Large intestine (tissue), 3 donors: ENCODE measurements at regions not wholly inside any gene's neighbourhood (a gene's known extent, or its start where the extent isn't known, plus 50 kb on each side); places are given as distances from the start of the nearest gene placed in this dataset.

ENCODE experiments used
- DNase-seq, 2 donors: peaks; one replicate each; pipeline versions ENCODE4 v3.0.0 to v3.0.0-alpha.2; 2013
- H3K27ac ChIP-seq: one replicate; pipeline ENCODE4 v1.5.1; 2013; ENCODE audit warnings: low read length
- H3K27me3 ChIP-seq: 2 replicates; pipeline ENCODE4 v1.6.1; 2013; ENCODE audit warnings: low read length; ENCODE audit not compliant: control insufficient read depth, insufficient read depth
- H3K36me3 ChIP-seq: 2 replicates; pipeline ENCODE4 v1.6.1; 2013; ENCODE audit warnings: low read length; ENCODE audit not compliant: control insufficient read depth, insufficient read depth
- H3K4me1 ChIP-seq: one replicate; pipeline ENCODE4 v1.6.1; 2013; ENCODE audit warnings: low read length; ENCODE audit not compliant: control insufficient read depth, insufficient read depth
- H3K4me3 ChIP-seq: one replicate; pipeline ENCODE4 v1.5.1; 2013; ENCODE audit warnings: low read length
- H3K9me3 ChIP-seq: one replicate; pipeline ENCODE4 v1.6.1; 2013; ENCODE audit warnings: mild to moderate bottlenecking, low read depth, low read length, moderate library complexity; ENCODE audit not compliant: control insufficient read depth
- WGBS: methylation state at CpG from one replicate; pipeline ENCODE4 v1.1.5; 2013; ENCODE audit warnings: low lambda C conversion rate; ENCODE audit not compliant: insufficient coverage; 5-methylcytosine and 5-hydroxymethylcytosine counted together

DNA sequence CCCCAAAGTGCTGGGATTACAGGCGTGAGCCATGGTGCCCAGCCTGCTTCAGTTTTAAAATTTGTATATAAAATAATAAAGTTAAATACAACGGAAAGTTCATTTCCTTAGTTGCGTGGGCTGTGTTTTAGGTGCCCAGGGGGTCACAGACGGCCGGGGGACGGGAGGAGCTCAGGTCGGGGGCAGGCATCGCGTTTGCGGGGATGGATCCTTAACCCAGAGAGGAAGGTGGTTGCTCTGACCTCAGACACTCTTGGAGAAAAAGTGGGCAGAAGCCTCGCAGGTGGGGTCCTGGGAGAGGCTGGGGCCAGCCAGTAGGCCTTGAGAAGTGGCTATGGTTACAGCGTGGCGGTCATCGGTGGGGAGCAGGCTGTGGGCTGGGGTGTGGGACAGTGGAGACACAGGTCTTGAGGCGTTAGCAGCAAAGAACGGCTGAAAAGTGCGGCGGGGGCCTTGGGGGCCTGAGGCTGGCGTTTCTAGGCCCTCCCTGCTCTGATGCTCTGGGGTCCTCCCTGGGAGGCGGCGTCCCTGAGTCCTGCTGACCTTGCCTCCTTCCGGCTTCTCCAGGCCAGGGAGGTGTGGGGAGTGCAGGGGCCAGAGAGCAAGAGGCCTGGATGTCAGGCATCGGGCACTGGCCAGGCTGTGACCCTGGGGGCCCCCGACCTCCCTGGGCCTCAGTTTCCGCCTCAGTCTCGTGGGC is 54.4 kb downstream of the UNCX start:
- DNase-seq = no peak
- peaks cover 3% of the 10 kb centered on the region for H3K9me3 ChIP-seq
- peaks cover 43% of the 10 kb centered on the region for H3K27me3 ChIP-seq
- H3K4me1 ChIP-seq = no peaks in the 10 kb centered on the region
- no peak overlapping the region for H3K27ac ChIP-seq
- 92% methylated on average over 2 of the region's 26 CpGs for WGBS
- no peak overlapping the region for H3K4me3 ChIP-seq
- H3K36me3 ChIP-seq = no peaks in the 10 kb centered on the region

DNA sequence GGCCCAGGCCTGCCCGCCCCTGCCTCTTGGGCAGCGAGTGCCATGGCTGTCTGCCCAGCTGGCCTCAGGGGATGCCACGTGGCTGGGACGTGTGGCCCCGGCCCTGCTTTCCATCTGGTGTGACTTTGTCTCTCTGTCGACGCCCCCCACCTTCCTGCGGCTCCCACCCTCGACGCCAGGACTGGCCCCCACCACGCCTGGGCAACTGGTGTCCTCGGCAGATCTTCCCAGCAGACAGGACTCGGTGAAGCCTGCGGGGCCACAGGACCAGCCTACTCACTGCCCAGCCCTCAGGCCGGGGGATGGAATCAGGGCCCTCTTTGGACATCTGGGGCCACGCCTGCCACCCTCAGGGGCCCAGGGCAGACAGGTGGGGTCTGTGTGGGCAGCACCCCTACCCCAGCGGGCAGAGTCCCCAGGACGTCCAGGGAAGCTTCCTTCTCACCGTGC is 55.1 kb downstream of the UNCX start:
- no peak overlapping the region for H3K27ac ChIP-seq
- H3K36me3 ChIP-seq = no peaks in the 10 kb centered on the region
- H3K4me3 ChIP-seq = no peak overlapping the region
- DNase-seq = no peak
- H3K4me1 ChIP-seq = no peaks in the 10 kb centered on the region
- WGBS = no CpG with 5 or more reads among the region's 19 CpGs
- peaks cover 44% of the 10 kb centered on the region for H3K27me3 ChIP-seq
- H3K9me3 ChIP-seq = peaks cover 3% of the 10 kb centered on the region

DNA sequence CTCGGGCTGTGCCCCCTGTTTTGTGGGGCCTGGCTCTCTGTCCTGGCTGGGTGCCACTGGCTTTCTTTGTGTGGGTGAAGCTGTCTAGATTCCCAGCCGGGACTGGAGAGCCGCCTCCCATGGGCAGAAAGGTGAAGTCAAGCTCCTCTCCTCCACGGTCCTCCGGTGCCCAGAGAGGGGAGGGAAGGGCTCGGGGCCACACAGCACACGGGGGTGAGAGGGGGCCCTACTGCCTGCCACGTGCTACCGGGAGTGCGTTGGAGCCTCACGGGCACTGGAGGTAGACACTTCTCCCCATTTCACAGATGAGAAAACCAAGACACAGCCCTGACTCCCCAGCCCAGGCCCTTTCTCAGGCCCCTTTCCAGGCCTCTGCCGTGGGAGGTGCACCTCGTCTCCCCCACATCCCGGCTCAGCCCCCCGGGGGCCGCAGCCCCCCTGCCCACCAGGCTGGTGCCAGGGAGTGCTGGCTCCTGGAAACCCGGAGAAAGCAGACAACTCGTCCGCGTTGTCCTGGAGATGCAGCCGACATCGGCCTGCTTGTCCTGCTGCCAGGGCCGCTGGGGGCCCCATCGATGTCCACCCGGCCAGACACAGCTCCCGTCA is 55.8 kb downstream of the UNCX start:
- Histone ChIP-seq H3K27me3 (peaks cover 43% of the 10 kb centered on the region), H3K4me3 (no peak overlapping the region), H3K4me1 (no peaks in the 10 kb centered on the region), H3K36me3 (no peaks in the 10 kb centered on the region), H3K27ac (no peak overlapping the region), H3K9me3 (peaks cover 3% of the 10 kb centered on the region)
- no CpG with 5 or more reads among the region's 26 CpGs for WGBS
- DNase-seq = no peak

DNA sequence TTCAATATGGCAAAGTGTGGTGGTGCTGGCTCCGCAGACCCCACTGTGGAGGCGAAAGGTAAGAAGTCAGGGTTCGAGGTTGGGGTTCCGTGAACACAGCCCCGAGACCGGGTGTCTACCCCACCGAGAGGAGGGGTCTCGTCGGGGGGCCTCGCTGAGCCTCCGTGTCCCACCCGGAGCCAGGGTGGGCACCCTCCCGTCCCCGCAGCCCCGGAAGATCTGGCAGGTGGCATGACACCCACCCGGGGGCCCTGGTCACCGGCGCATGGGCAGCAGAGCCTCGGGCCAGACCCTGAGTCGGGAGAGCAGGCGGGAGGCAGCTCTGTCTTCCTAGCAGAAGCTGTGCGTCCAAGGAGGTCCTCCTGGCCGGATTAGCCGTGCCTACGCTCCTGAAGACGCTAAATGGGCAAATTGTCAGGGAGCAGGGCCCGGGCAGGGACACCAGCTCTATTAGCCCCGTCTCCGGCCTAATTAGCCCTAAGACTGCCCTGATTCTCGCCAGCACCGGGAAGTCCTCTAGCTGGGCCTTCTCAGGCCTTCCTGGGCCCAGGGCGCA is 56.4 kb downstream of the UNCX start:
- H3K4me1 ChIP-seq = no peaks in the 10 kb centered on the region
- H3K4me3 ChIP-seq = no peak overlapping the region
- DNase-seq = no peak
- peaks cover 3% of the 10 kb centered on the region for H3K9me3 ChIP-seq
- no CpG with 5 or more reads among the region's 32 CpGs for WGBS
- H3K36me3 ChIP-seq = no peaks in the 10 kb centered on the region
- H3K27ac ChIP-seq = no peak overlapping the region
- peaks cover 43% of the 10 kb centered on the region for H3K27me3 ChIP-seq

DNA sequence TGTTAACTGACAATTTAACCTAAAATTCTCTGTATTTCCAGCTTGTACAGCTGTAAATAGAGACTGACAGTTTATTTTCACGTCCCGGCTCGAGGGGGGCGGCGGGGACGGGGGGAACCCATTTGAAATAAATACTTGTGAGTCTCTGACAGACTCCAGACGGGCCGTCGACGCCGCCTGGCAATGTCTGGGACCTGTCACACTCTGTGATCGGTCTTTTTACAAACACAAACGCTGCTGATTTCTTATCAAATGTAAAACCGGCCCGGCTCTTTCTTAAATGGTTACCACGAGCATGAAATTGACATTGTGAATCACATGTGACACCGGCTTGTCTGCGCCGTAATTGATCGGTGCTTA is 57.0 kb downstream of the UNCX start:
- H3K27me3 ChIP-seq = peaks cover 47% of the 10 kb centered on the region
- DNase-seq = peak in 1 of 2 donors; percentile 7
- no CpG with 5 or more reads among the region's 20 CpGs for WGBS
- H3K27ac ChIP-seq = no peak overlapping the region
- H3K9me3 ChIP-seq = peaks cover 3% of the 10 kb centered on the region
- no peaks in the 10 kb centered on the region for H3K4me1 ChIP-seq
- H3K36me3 ChIP-seq = no peaks in the 10 kb centered on the region
- H3K4me3 ChIP-seq = no peak overlapping the region

GRCh38 chr7:1290026-1290678 is 57.5 kb downstream of the UNCX start:
- 0% methylated on average over 1 of the region's 50 CpGs for WGBS
- H3K4me3 ChIP-seq = peak overlapping the region; percentile 9
- peaks cover 3% of the 10 kb centered on the region for H3K9me3 ChIP-seq
- H3K27me3 ChIP-seq = peaks cover 47% of the 10 kb centered on the region
- no peak overlapping the region for H3K27ac ChIP-seq
- no peaks in the 10 kb centered on the region for H3K4me1 ChIP-seq
- peak in 1 of 2 donors; percentile 27 for DNase-seq
- H3K36me3 ChIP-seq = no peaks in the 10 kb centered on the region

GRCh38 chr7:1290679-1291356 is 58.1 kb downstream of the UNCX start:
- peaks cover 49% of the 10 kb centered on the region for H3K27me3 ChIP-seq
- H3K9me3 ChIP-seq = peaks cover 3% of the 10 kb centered on the region
- no peaks in the 10 kb centered on the region for H3K4me1 ChIP-seq
- no peak for DNase-seq
- H3K4me3 ChIP-seq = peak overlapping the region; percentile 9
- H3K27ac ChIP-seq = no peak overlapping the region
- no CpG with 5 or more reads among the region's 37 CpGs for WGBS
- H3K36me3 ChIP-seq = no peaks in the 10 kb centered on the region

DNA sequence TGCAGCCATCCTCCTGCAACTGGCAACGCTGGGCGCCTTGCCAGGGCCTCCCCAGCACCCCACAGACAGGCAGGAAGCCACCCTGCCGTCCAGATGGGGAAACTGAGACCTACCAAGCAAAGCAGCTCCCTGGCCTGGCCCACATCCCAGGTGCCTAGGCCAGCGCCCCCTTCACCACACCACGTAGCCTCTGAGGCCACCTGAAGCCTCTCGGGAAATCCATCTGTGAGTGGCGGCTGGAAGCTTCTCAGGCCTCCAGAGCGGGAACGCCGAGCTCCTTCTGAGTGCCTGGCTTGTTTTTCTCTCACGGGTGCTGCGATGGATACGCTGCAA is 58.7 kb downstream of the UNCX start:
- no peaks in the 10 kb centered on the region for H3K4me1 ChIP-seq
- no peak for DNase-seq
- H3K9me3 ChIP-seq = peaks cover 3% of the 10 kb centered on the region
- H3K27ac ChIP-seq = no peak overlapping the region
- H3K27me3 ChIP-seq = peaks cover 53% of the 10 kb centered on the region
- H3K36me3 ChIP-seq = no peaks in the 10 kb centered on the region
- no peak overlapping the region for H3K4me3 ChIP-seq
- WGBS = no CpG with 5 or more reads among the region's 13 CpGs

GRCh38 chr7:1291845-1292765 is 59.4 kb downstream of the UNCX start:
- no peak for DNase-seq
- Histone ChIP-seq H3K4me1 (no peaks in the 10 kb centered on the region), H3K27ac (no peak overlapping the region), H3K4me3 (no peak overlapping the region), H3K36me3 (no peaks in the 10 kb centered on the region), H3K27me3 (peaks cover 61% of the 10 kb centered on the region), H3K9me3 (peaks cover 3% of the 10 kb centered on the region)
- no CpG with 5 or more reads among the region's 25 CpGs for WGBS
